CD4-positive, alpha-beta T cell (primary cell): ENCODE measurements at regions not wholly inside any gene's neighbourhood (a gene's known extent, or its start where the extent isn't known, plus 50 kb on each side); places are given as distances from the start of the nearest gene placed in this dataset.

Experiments used
- ATAC-seq: fragments of 200-7000 bp; cut with Tn5 transposase; one replicate; pipeline ENCODE4 v1.10.0; 2022; ENCODE audit warnings: mild to moderate bottlenecking; ENCODE audit not compliant: poor library complexity
- CTCF ChIA-PET: fragments of 350-600 bp; sonication (Branson Sonifier 250); formaldehyde crosslinking; loops from one replicate; lab custom pipeline; 2021; ENCODE audit warnings: antibody characterized with exemption, inconsistent platforms; lab: Charles Lee
- POLR2A ChIA-PET: fragments of 350-600 bp; sonication (Branson Sonifier 250); formaldehyde crosslinking; loops from one replicate; lab custom pipeline; 2021; ENCODE audit warnings: antibody characterized with exemption, inconsistent platforms; lab: Charles Lee
- DNase-seq, 14 experiments: peaks; one replicate each; pipeline ENCODE4 v3.0.0-alpha.2; 2013 to 2020; ENCODE audit warnings: mixed read lengths in 2 of 14
- H3K27ac ChIP-seq, 2 donors: one replicate each; pipeline versions ENCODE4 v1.5.1 to v1.7.0; 2013; ENCODE audit warnings: low read length in 2 of 2, low read depth in 1 of 2, mild to moderate bottlenecking in 1 of 2
- H3K27me3 ChIP-seq, 2 experiments: 1 replicate in 1 of 2; 2 replicates in 1 of 2; pipeline versions ENCODE4 v1.6.1 to v1.7.0; 2013; ENCODE audit warnings: low read length in 2 of 2, control low read depth in 1 of 2, mild to moderate bottlenecking in 1 of 2, moderate library complexity in 1 of 2; ENCODE audit not compliant: insufficient read depth in 2 of 2, control insufficient read depth in 1 of 2
- H3K36me3 ChIP-seq: one replicate; pipeline ENCODE4 v1.6.1; 2013; ENCODE audit warnings: low read length, control low read depth; ENCODE audit not compliant: insufficient read depth
- H3K4me1 ChIP-seq: one replicate; pipeline ENCODE4 v1.6.1; 2013; ENCODE audit warnings: low read length, control low read depth; ENCODE audit not compliant: insufficient read depth
- H3K4me3 ChIP-seq: one replicate; pipeline ENCODE4 v1.5.1; 2013; ENCODE audit warnings: mild to moderate bottlenecking, low read length, moderate library complexity
- H3K9me3 ChIP-seq, 2 experiments: 1 replicate in 1 of 2; 2 replicates in 1 of 2; pipeline versions ENCODE4 v1.6.1 to v1.7.0; 2013; ENCODE audit warnings: low read length in 2 of 2, mild to moderate bottlenecking in 2 of 2, control low read depth in 1 of 2, moderate library complexity in 1 of 2; ENCODE audit not compliant: control insufficient read depth in 1 of 2, insufficient read depth in 1 of 2
- H3K27ac Mint-ChIP-seq: one replicate; pipeline ENCODE4 v1.8.0; 2020; ENCODE audit warnings: mixed read lengths
- H3K27me3 Mint-ChIP-seq: one replicate; pipeline ENCODE4 v1.8.0; 2021; ENCODE audit warnings: mixed read lengths
- H3K36me3 Mint-ChIP-seq: one replicate; pipeline ENCODE4 v1.8.0; 2021; ENCODE audit warnings: low read depth, mixed read lengths
- H3K4me1 Mint-ChIP-seq: one replicate; pipeline ENCODE4 v1.8.0; 2021; ENCODE audit warnings: low read depth, mixed read lengths
- H3K4me3 Mint-ChIP-seq: one replicate; pipeline ENCODE4 v1.8.0; 2020; ENCODE audit warnings: mild to moderate bottlenecking, mixed read lengths
- H3K9me3 Mint-ChIP-seq: one replicate; pipeline ENCODE4 v1.8.0; 2020; ENCODE audit warnings: mixed read lengths
- CTCF ChIP-seq: fragments of 200-600 bp; IDR thresholded peaks from one replicate; pipeline ENCODE4 v1.8.0; 2022; ENCODE audit warnings: antibody characterized with exemption, mild to moderate bottlenecking
- intact Hi-C, 2 experiments: fragments of 100-400 bp; cut with DNase I in 1 of 2; cut with micrococcal nuclease in 1 of 2; formaldehyde crosslinking; loops; one replicate each; pipeline versions ENCODE4 v1.15.1 to v1.9.0; 2023 to 2025; cut with DNase I, micrococcal nuclease

- DNase-seq (no peak), ATAC-seq (no peak)
- Mint-ChIP-seq H3K4me3 (no peak overlapping the region), H3K36me3 (no peaks in the 10 kb centered on the region), H3K4me1 (no peaks in the 10 kb centered on the region), H3K27me3 (no peaks in the 10 kb centered on the region), H3K27ac (no peak overlapping the region), H3K9me3 (peaks cover 2% of the 10 kb centered on the region)
- no peak overlapping the region for H3K27ac ChIP-seq
- H3K4me1 ChIP-seq, result no peaks in the 10 kb centered on the region
- TF ChIP-seq CTCF, result no peak
- no peaks in the 10 kb centered on the region for H3K9me3 ChIP-seq
- ChIA-PET CTCF (no interaction called here), POLR2A (interaction anchor here (0.5 kb wide), 1 partner anchor 259 kb away, joined by 3 read pairs; no protein-coding TSS in a partner anchor)
- H3K4me3 ChIP-seq, result no peak overlapping the region
- no peaks in the 10 kb centered on the region for H3K36me3 ChIP-seq
- intact Hi-C loops, result no loop called here
- H3K27me3 ChIP-seq, result no peaks in the 10 kb centered on the region
Observed at GRCh38 chr6:11875325-11876109, 96.9 kb upstream of the ADTRP start.

GRCh38 chr6:11869672-11870340, 91.2 kb upstream of the ADTRP start:
- no peaks in the 10 kb centered on the region for H3K27me3 ChIP-seq
- intact Hi-C loops, result no loop called here

GRCh38 chr6:11868392-11868791, 89.8 kb upstream of the ADTRP start:
- no peaks in the 10 kb centered on the region for H3K4me1 Mint-ChIP-seq
- H3K4me3 Mint-ChIP-seq, result no peak overlapping the region
- Histone ChIP-seq H3K36me3 (no peaks in the 10 kb centered on the region), H3K9me3 (no peaks in the 10 kb centered on the region), H3K27ac (no peak overlapping the region), H3K27me3 (no peaks in the 10 kb centered on the region), H3K4me1 (no peaks in the 10 kb centered on the region), H3K4me3 (no peak overlapping the region)
- ChIA-PET CTCF (no interaction called here), POLR2A (no interaction called here)
- H3K27me3 Mint-ChIP-seq, result no peaks in the 10 kb centered on the region
- H3K36me3 Mint-ChIP-seq, result no peaks in the 10 kb centered on the region
- H3K27ac Mint-ChIP-seq, result no peak overlapping the region
- DNase-seq, result no peak
- no peak for TF ChIP-seq CTCF
- no peak for ATAC-seq
- peaks cover 2% of the 10 kb centered on the region for H3K9me3 Mint-ChIP-seq
- intact Hi-C loops, result no loop called here

More at GRCh38 chr6:11869672-11870340, 91.2 kb upstream of the ADTRP start:
- H3K4me3 Mint-ChIP-seq, result no peak overlapping the region
- Histone ChIP-seq H3K4me3 (no peak overlapping the region), H3K4me1 (no peaks in the 10 kb centered on the region), H3K9me3 (no peaks in the 10 kb centered on the region), H3K27ac (no peak overlapping the region), H3K36me3 (no peaks in the 10 kb centered on the region)
- no peaks in the 10 kb centered on the region for H3K4me1 Mint-ChIP-seq
- no peak overlapping the region for H3K27ac Mint-ChIP-seq
- POLR2A ChIA-PET, result no interaction called here
- H3K9me3 Mint-ChIP-seq, result peaks cover 2% of the 10 kb centered on the region
- no peaks in the 10 kb centered on the region for H3K27me3 Mint-ChIP-seq
- no peak for DNase-seq
- TF ChIP-seq CTCF, result no peak
- ATAC-seq, result no peak
- H3K36me3 Mint-ChIP-seq, result no peaks in the 10 kb centered on the region
- CTCF ChIA-PET, result no interaction called here
